ENCODE measurements at regions not wholly inside any gene's neighbourhood (a gene's known extent, or its start where the extent isn't known, plus 50 kb on each side); places are given as distances from the start of the nearest gene placed in this dataset.

DNA sequence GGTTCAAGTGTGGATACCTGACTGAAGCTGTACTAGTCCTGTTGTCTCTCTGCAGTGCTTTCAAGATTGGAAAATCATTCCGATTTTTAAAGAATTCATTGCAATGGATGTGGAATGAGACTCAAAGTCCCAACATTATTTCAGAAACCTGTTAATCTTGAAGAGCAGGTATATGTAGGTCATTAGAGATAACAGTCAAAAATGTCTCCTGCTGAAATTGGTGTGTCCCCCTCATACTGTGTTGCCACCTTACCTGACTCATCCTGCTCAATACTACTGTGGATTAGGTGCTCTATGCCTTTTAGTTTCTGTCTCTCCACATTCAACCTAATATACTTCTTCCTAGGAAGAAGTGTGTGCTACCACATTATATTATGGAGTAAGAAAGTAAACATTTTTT is 91.1 kb upstream of the NR3C1 start:
- Histone ChIP-seq H3K9me3 (ENCODE audit: low read length) (no peaks in the 10 kb centered on the region), H2AFZ (ENCODE audit: low read length) (no peak overlapping the region), H3K4me1 (ENCODE audit: insufficient read depth, low read length) (peaks cover 75% of the 10 kb centered on the region), H4K20me1 (ENCODE audit: insufficient read depth, low read length) (no peaks in the 10 kb centered on the region), H3K36me3 (replicated peaks in 1 of 2; ENCODE audit: control insufficient read depth in 1 of 2, insufficient read depth in 2 of 2, low read length in 2 of 2) (no peaks in the 10 kb centered on the region), H3K4me3 (replicated peaks in 1 of 3; ENCODE audit: insufficient read depth in 1 of 3, low read depth in 2 of 3, low read length in 3 of 3) (no peak overlapping the region), H3K9ac (ENCODE audit: insufficient read depth, low read depth, low read length) (no peak overlapping the region), H3K4me2 (ENCODE audit: low read depth, low read length) (no peak overlapping the region), H3K27me3 (ENCODE audit: control insufficient read depth in 1 of 2, insufficient read depth in 2 of 2, low read length in 2 of 2) (no peaks in the 10 kb centered on the region), H3K27ac (ENCODE audit: extremely low read length, insufficient read depth, low read length) (no peak overlapping the region), H3K79me2 (ENCODE audit: insufficient read depth, low read length) (no peaks in the 10 kb centered on the region)
- ATAC-seq, result peak; percentile 28; the same call in 1 of the 3 replicates
- WGBS (ENCODE audit: low lambda C conversion rate), result 84% methylated on average over 1 of the region's 1 CpG
- no peak for FAIRE-seq
- no peak for DNase-seq (ENCODE audit: low spot score)
- CTCF ChIA-PET (ENCODE audit: low intra/inter-chr PET ratio, low total read pairs), result no interaction called here
- no TSS peak for BruUV-seq (replicated peaks)
- in situ Hi-C loops (cut with HindIII; ENCODE audit: extremely low pct_ligation_motif_present, low pct_unique_long_range_greater_than_20kb) (no loop called here), intact Hi-C loops (cut with micrococcal nuclease; ENCODE audit: unreplicated experiment) (no loop called here)
- POLR2A ChIA-PET, result no interaction called here
- no peak for TF ChIP-seq ZNF138 (CRISPR knock-in tag; IDR thresholded peaks at IDR 0.05; ENCODE audit: low read depth)
- no peak for TF ChIP-seq POLR2A (IDR thresholded peaks at IDR 0.05; ENCODE audit: insufficient read depth in 1 of 2, low read depth in 2 of 2, low read length in 2 of 2)
- no peak for TF ChIP-seq KLF6 (CRISPR knock-in tag; IDR thresholded peaks at IDR 0.05)
- TF ChIP-seq PAXIP1 (CRISPR knock-in tag; conservative IDR thresholded peaks at IDR 0.05), result no peak

- ATAC-seq (no peak), DNase-seq (ENCODE audit: low spot score) (no peak), FAIRE-seq (no peak)
- no peak overlapping the region for H3K4me3 ChIP-seq (replicated peaks in 1 of 3; ENCODE audit: insufficient read depth in 1 of 3, low read depth in 2 of 3, low read length in 3 of 3)
- no peak overlapping the region for H2AFZ ChIP-seq (ENCODE audit: low read length)
- ChIA-PET POLR2A (no interaction called here), CTCF (ENCODE audit: low intra/inter-chr PET ratio, low total read pairs) (no interaction called here)
- no peaks in the 10 kb centered on the region for H3K9me3 ChIP-seq (ENCODE audit: low read length)
- 93% methylated on average over 2 of the region's 2 CpGs for WGBS (ENCODE audit: low lambda C conversion rate)
- in situ Hi-C loops (cut with HindIII; ENCODE audit: extremely low pct_ligation_motif_present, low pct_unique_long_range_greater_than_20kb) (no loop called here), intact Hi-C loops (cut with micrococcal nuclease; ENCODE audit: unreplicated experiment) (no loop called here)
- H3K79me2 ChIP-seq (ENCODE audit: insufficient read depth, low read length), result no peaks in the 10 kb centered on the region
- H4K20me1 ChIP-seq (ENCODE audit: insufficient read depth, low read length), result no peaks in the 10 kb centered on the region
- H3K4me2 ChIP-seq (ENCODE audit: low read depth, low read length), result no peak overlapping the region
- H3K27me3 ChIP-seq (ENCODE audit: control insufficient read depth in 1 of 2, insufficient read depth in 2 of 2, low read length in 2 of 2), result no peaks in the 10 kb centered on the region
- H3K36me3 ChIP-seq (replicated peaks in 1 of 2; ENCODE audit: control insufficient read depth in 1 of 2, insufficient read depth in 2 of 2, low read length in 2 of 2), result no peaks in the 10 kb centered on the region
- H3K4me1 ChIP-seq (ENCODE audit: insufficient read depth, low read length), result peaks cover 75% of the 10 kb centered on the region
- BruUV-seq (replicated peaks), result no TSS peak
- no peak overlapping the region for H3K9ac ChIP-seq (ENCODE audit: insufficient read depth, low read depth, low read length)
- H3K27ac ChIP-seq (ENCODE audit: extremely low read length, insufficient read depth, low read length), result no peak overlapping the region
- TF ChIP-seq TCF12 (IDR thresholded peaks at IDR 0.05) (no peak), TCF12 (CRISPR knock-in tag; IDR thresholded peaks at IDR 0.05) (no peak), U2AF1 (optimal IDR thresholded peaks at IDR 0.05; ENCODE audit: low read depth, low read length) (no peak), IKZF4 (CRISPR knock-in tag; IDR thresholded peaks at IDR 0.05; ENCODE audit: borderline replicate concordance, low read depth, not compliant biosample characterization) (no peak), ZBED4 (CRISPR knock-in tag; IDR thresholded peaks at IDR 0.05; ENCODE audit: borderline replicate concordance) (no peak), HNRNPLL (IDR thresholded peaks at IDR 0.05; ENCODE audit: low read depth, low read length, poor library complexity, severe bottlenecking) (no peak)
- TF ChIP-seq, protein P1, sequence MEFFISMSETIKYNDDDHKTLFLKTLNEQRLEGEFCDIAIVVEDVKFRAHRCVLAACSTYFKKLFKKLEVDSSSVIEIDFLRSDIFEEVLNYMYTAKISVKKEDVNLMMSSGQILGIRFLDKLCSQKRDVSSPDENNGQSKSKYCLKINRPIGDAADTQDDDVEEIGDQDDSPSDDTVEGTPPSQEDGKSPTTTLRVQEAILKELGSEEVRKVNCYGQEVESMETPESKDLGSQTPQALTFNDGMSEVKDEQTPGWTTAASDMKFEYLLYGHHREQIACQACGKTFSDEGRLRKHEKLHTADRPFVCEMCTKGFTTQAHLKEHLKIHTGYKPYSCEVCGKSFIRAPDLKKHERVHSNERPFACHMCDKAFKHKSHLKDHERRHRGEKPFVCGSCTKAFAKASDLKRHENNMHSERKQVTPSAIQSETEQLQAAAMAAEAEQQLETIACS (CRISPR knock-in tag; IDR thresholded peaks at IDR 0.05), result no peak
Measured at GRCh38 chr5:143494162-143494561, 90.7 kb upstream of the NR3C1 start.

Measured in HepG2 (cell line).